ENCODE measurements at regions not wholly inside any gene's neighbourhood (a gene's known extent, or its start where the extent isn't known, plus 50 kb on each side); places are given as distances from the start of the nearest gene placed in this dataset.
"Not testable (repeated sequence)": the region's sequence is repeated elsewhere in the genome, so short reads cannot be mapped to it uniquely, and the experiment has no call there.

DNA sequence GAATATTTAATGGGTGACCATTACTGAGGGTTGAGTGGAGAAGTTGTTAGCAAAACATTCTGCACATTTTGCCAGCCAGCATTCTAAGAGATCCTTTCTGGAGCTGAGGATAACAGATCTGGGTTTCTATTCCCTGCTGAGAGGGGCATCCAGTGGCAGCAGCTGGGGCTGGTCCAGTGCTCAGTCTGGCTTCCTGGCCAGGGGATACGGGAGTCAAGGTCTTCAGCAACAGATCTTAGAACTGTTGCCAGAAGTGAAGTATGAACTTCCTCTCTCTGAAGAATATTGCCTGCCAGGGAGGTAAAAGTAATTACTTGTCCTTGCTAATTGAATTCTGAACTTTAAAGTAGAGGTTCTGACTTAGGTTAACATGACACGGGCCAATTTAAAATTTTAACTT, 568.4 kb downstream of the REEP3 start:
- DNase-seq = no peak

DNA sequence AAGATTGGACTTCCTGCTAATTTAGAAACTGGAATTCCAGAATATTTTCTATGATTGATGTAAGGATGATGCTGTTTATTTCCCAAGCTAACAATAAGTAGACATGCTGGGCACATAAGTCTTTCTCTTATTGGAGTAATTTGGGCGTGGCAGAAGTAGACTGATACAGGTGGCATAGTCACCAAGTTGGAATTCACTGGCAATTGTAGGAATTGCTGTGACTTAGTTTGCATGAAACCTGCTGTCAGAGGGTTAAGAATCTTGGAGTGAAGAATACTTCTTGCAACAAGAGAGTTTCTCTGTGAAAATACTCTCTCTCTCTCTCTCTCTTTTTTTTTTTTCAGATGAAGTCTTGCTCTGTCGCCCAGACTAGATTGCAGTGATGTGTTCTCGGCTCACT, 569.7 kb downstream of the REEP3 start:
- DNase-seq = no peak

DNA sequence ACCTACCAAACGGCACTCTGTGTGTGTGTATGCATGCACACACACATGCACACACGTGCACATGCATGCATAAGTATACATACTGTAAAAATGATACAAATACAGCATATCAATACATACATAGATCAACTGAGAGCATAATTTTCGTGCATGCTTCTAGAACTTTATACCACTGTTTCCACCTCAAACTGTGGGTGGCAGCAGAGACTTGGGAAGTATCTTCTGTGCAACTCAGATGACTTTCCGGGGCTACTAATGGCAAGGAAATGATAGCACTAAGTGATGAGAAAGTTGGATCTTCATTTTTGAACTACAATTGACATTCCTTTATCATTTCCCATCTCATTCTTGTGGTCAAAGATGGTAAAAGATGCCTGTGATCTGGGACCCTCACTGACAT, 570.7 kb downstream of the REEP3 start:
- DNase-seq = peak; percentile 47

DNA sequence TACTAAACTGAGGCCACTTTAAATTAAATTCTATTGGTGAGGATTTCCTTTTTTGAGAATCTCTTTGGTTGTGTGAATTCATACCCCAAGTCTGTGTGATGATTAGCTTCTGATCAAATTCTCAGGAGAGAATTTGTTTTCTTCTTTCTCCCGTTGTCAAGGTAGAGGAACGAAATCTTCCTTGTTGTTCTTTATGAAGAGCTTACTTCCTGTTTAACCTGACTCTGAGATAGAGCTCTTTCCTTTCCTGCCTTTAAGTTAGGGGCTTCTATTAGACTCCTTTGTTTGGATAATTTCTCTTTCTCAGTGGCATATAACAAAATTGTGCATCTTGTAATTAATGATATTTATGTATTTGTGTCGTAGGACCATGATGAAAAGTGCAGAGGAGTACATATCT, 572.1 kb downstream of the REEP3 start:
- DNase-seq = no peak

DNA sequence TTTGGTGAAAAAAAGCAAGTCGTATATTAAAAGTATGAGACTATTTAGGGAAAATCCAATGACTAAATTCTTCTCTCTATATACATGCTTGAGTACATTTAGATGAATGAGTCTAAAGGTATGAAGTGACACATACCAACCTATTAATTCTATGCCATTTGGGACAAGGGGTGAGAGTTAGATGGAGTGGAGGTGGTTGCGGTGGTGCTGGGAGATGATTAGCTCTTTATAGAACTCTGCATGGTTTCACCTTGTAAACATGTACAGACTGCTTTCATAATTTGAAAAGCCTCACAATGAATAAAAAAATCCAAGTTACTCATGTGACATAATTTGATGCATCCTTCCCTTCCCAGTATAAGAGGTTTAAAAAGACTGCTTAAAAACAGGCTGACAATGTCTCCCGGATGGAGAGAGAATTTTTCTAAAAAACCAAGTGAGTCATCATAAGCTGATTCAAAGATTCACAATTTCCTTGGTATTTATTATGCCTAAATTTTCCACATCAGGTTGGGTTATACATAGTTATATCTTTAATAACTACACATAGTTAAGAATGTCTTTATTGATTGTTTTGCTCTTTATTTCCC, 572.8 kb downstream of the REEP3 start:
- peak; percentile 59 for DNase-seq

DNA sequence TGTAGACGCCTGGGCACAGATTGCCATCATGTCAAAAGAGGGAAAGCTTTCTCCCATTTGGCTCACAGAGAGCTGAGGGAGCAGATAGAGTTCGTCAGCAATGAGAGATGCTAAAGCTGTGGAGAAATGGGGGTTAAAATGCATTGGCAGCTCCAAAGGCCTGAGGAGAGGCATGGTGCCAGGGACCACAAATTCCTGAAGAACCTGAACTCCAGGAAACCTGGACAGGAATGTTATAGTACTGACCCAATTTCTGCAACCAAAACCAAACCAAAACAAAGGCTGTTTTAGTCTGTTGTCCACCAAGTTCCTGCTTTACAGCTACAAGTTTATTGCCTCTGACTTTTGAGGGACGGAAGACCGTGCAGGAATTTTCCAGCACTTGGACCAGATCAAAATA, 575.7 kb downstream of the REEP3 start:
- peak; percentile 25 for DNase-seq

DNA sequence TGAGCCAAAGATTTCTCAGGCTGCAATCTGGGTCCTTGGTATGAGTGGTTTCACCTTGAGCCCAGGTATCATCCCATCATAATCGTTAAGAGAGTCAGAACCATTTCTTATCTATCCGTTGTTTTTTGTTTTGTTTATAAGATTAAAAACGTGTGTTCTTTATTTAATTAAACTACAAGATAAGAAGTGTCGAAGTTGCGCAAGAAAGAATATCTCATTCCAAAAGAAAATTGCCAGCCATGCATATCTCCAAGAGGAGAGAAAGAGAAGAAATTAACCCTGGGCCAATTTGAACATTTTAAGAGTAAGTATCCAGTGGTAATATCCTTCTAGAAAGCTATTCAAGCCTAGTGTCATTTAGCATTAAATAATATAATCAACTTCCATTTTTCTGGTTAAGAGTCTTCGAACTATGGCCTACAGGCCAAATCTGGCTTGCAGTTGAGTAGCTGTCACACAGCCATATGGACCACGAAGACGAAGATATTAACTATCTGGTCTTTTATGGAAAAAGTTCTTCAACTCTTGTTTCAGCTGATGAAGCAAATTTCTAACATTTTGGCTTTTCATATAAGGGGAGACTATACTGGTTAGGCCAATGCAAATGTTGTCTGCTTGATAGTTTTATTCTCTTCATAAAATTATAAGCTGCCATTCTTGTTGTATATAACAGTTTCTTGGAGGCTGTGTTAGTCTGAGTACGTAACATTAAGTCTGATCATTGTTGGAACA, 576.4 kb downstream of the REEP3 start:
- no peak for DNase-seq

DNA sequence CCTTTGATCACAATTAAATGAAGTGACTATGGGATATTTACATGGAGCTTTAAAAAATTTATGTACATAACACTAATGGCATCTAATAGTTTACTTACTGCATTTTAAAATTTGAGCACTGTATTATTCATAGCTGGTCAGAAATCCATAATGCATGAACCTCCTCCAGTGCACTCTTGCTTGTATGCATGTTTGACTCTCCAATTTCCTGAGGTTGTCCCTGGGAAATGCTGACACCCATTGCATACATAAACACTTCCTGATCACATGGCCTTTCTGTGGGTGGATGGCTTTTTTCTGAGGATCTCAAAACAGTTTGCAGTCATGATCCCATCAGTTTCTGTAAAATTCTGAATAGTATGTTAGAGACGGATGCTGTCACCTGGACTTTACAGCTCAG, 577.8 kb downstream of the REEP3 start:
- DNase-seq = no peak

DNA sequence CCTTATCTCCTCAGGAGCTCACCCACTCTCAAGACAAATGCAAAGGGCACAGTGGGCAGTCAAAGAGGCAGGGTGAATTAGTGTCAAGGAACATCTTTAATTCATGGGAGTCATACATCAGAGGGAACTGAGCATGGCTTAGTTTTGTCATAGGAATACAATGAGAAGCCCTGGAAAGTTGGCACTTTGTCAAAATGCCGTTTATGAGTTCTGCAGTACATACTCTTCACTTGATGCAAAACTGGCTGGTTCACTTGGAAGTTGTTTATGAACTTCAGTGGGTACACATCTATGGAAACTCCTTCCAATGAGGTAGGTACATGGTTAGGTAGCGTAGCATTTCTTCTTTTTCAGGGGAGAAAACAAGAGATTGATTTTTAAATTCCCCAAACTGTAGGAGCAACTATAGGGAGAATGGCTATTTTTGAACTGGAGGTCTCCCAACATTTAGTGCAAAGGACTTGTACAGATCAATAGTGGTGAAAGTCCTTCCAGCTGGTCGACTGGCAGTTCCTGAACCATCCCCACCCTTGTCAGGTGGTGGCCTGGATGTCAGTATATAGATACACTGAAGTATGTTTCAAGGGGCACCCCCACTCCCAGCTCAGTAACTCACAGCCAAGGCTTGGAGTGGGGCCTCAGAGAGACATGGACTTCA, 580.5 kb downstream of the REEP3 start:
- no peak for DNase-seq

DNA sequence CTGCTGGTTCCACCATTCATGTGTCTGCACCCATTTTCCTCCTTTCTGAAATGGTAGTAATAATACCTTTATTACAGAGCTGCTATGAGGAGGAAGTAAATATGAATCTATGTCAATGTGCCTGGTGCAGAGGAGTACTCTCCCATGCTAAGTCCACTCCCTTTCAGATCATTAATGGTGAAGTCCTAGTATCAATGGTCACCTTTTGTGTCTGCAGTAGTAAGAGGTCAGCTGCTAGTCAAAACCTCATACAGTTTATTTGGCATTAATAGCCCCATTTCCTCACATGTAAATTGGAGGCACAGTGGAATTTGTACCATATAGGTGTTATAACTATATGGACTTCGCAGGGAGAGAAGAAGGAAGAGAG, 581.0 kb downstream of the REEP3 start:
- no peak for DNase-seq

DNA sequence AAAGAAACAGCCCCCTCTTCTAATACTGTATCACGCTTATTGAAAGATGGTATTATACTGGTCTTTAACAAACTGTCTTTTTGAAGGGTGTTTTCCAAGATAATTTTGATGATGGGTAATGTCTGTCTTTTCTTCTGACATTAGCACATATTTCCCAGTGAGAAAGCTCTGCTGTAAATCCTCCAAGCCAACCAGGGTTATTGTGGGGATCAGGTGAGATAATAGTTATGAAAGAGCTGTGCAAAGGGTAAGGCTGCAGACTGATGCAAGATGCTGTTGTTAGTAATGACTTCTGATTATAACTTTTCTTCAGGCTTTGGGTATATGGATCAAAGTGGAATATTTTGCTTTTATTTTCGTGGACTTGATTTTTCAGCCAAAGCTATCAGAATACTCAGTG, 581.7 kb downstream of the REEP3 start:
- no peak for DNase-seq

DNA sequence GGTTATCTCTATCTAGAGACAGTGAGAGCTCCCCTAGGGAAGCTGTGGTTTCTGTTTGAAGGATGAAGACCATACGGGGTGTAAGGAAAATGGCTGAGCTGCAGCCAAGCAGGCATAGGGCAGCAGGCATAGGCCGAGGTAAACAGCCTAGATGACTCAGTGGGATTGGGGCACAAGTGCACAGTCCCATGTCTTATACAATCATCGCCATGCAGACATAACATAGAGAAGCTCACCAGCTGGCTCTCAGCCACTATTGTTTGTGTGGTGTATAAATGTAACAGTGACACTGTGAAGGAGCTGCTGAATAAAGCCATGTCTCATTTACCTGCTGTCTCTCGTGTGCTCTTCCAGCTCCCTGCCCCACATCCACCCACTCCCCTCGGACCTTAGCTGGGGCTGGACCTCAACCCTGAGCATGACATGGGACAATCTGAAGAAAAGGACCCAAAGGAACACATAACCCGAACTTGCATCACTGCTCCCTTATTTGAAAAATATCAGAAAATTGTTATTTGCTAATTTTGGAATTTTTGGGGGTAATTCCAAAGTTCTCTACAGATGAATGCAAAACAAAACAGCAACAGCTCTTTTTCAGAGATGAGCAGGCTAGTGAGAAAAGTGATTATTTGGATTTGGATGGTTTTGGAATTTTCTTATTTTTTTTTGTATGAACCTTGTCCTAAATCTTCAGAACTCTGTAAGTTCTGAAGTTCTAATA, 582.7 kb downstream of the REEP3 start:
- no peak for DNase-seq

DNA sequence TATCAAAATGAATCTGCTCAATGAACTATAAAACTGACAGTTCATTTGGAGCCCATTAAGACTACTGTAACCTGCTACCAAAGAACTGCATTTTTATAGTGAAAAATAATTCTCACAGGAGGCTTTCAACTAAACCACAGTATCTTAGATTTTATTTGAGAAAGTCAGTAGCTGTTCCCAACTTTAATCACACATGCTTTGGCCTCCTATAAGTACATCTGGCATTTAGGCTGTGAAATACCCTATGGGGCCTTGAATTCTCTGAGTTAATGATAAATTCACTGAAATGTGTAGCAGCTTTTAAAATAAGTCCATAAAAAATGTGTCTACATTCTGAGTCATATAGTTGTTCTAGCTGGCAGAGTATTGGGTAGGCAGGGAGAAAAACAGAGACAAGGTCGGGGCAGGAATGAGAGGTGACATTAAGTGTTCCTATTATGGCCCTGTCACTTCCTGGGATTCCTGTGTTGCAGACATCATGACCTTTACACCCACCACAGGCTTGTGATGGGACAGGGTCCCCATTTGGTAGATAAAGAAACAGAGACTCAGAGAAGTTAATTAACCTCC, 588.8 kb downstream of the REEP3 start:
- DNase-seq = no peak

DNA sequence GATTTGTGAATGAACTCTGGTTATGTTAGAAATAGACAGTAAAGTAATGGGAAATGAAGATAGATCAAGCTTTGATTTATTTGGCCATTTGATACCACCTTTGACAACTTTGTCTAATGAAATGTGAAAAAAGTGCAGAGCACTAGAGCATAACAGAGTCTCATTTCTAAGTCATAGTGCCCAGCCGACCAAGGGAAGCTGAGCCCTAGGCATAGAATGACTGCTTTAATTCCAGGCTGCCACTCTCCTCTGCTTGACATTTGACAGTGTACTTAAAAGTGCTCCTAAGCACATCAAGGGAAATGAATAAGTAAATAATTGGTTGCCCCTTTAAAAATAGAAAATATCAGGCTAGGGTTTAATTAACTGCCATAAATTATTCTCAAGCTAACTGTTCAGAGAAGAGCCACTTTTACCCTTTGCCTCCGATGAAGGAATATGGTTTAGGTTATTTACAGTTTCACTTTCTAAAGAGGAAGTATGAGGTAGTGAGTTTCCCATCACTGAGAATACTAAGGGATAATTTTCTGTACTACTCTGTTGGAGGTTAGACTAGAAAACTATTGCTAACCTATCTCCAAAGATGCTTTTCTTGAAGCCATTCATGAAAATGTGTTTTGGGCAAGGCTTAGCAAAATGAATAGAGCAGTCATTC, 591.6 kb downstream of the REEP3 start:
- no peak for DNase-seq

DNA sequence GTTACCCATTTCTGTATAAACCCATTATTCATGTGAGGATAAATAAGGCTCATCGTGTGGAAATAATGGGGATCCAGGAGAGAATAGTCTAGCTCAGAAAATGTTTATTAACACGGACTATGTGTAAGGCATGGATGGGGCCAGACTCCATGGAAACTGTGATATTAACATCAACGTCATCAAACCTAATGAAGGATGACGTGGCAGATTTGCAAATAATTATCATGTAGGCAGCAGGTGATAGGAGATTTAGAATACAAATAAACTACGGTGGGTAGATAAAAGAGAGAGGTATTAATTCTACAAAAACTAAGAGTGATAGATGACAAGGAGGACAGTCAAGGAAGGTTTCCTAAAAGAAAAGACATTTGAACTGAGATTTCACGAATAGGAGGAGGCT, 592.2 kb downstream of the REEP3 start:
- DNase-seq = no peak

DNA sequence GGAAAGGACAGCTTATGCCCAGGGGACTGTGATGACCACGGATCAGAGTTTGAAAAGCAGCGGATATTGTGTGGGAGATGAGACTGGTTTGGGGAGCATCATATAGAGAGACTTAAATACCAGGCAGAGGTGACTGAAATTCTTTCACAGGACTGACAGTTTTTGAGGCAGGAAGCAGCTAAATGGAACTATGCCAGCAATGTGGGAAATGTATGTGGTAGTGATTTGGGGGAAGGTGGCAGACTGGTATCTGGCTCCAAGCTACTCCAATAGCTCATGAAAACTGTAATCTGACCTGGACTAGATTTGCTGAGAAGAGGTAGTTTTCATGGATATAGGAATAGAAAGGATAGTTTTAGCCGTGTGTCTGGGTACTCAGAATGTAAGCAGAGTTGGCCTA, 592.6 kb downstream of the REEP3 start:
- peak; percentile 28 for DNase-seq

DNA sequence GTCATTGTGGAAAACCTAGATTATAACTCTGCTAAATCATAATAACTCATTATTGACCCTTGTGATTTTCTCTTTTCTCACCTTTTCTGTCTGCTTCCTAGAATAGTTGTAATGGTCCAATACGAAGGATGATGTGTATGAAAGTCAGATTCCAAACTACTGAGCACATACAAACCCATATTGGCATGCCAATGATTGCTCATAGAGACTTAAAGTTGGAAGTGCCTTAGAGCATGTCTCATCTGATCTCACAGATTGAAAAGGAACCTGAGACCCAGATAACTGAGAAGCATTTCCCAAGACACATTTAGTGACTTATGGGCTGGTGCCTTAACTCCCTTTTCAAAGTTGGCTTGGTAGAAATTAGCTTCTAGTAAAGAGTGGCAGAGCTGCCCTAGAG, 594.3 kb downstream of the REEP3 start:
- peak; percentile 14 for DNase-seq

DNA sequence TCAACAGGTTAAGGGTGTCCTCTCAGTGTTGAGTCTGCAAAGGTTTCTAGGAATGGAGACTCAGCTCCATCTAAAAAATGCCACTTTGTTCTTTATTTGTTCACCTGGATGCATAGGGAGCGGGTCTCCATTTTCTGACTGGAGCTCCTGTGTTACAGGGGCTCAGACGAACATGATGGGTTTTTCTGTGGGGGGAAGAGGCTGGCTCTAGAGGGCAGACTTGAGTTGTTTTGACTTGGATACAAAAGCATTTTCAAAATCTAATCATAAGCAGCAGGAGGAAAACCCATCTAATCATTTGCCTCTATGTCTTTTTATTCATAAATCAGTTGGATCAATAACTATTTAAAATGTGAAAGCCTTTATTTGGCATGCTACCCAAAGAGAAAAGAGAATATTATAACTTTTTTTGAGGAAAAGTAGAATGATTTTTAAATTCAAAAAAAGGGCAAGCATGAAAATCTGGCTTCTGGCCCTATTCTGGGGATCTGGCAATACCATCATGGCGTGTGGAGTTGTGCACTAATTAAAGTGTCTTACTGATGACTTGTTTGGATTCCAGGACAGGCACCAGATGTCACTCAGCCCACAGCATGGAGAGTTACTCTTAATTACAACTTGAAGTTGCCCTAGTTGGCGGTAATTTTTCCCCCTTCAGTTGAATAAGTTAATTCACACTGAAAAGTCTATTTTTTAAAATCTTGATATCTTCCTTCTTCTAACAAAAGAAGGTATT, 594.9 kb downstream of the REEP3 start:
- DNase-seq = no peak

DNA sequence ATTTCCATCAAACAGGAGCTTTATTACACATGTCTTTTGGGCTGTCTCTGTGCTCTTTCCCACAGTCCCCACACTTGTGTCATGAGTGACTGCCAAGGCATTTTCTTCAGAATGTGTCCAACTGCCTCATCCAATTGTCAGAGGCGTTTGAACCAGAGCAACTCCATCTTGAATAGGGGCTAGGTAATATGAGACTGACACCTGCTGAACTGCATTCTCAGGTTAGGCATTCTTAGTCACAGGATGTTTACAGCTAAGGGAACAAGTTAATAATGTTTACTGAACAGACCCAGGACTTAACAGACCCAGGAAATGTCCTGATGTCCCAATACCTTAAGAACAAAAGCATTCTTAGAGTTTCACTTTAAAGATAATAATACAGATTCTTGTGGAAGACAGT, 595.5 kb downstream of the REEP3 start:
- no peak for DNase-seq

DNA sequence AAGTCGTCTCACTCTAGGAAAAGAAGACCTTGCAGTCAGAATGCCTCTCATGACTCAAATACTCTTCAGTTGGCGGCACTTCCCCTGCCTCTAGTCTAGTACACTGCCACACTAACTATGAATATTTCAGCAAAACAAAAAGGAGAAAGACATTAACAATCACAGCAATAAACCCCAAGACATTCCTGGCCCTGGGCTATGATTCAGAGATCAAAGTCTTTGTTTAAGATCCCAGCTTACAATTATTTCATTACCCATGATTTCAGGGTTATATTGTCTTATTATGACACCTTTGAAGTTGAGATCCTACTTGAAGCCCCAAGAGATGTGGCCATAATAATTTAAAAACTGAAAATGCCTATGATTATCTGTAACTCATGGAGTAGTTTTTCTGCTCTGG, 597.5 kb downstream of the REEP3 start:
- no peak for DNase-seq

DNA sequence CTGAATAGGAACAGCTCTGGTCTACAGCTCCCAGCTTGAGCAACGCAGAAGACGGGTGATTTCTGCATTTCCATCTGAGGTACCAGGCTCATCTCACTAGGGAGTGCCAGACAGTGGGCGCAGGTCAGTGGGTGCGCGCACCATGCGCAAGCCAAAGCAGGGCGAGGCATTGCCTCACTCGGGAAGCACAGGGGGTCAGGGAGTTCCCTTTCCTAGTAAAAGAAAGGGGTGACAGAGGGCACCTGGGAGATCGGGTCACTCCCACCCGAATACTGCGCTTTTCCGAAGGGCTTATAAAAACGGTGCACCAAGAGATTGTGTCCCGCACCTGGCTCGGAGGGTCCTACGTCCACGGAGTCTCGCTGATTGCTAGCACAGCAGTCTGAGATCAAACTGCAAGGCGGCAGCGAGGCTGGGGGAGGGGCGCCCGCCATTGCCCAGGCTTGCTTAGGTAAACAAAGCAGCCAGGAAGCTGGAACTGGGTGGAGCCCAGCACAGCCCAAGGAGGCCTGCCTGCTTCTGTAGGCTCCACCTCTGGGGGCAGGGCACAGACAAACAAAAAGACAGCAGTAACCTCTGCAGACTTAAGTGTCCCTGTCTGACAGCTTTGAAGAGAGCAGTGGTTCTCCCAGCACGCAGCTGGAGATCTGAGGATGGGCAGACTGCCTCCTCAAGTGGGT, 599.2 kb downstream of the REEP3 start:
- not testable (repeated sequence) for DNase-seq
